ENCODE measurements at regions not wholly inside any gene's neighbourhood (a gene's known extent, or its start where the extent isn't known, plus 50 kb on each side); places are given as distances from the start of the nearest gene placed in this dataset.
"Not testable (repeated sequence)": the region's sequence is repeated elsewhere in the genome, so short reads cannot be mapped to it uniquely, and the experiment has no call there.

- TF ChIP-seq CTCF (IDR thresholded peaks at IDR 0.05; ENCODE audit: insufficient read depth, low read length, poor library complexity, severe bottlenecking) = no peak
- DNase-seq (ENCODE audit: extremely low read depth, insufficient read length) = no peak
- Histone ChIP-seq H3K36me3 (ENCODE audit: control insufficient read depth, insufficient read depth, low read length) (no peaks in the 10 kb centered on the region), H3K27me3 (replicated peaks; ENCODE audit: control insufficient read depth, insufficient read depth, low read length) (no peaks in the 10 kb centered on the region; the same call in 1 of the 2 replicates), H3K4me3 (replicated peaks; ENCODE audit: low read depth, low read length) (no peak overlapping the region)
These were observed 84.0 kb upstream of the BMAL1 start for GRCh38 chr11:13193613-13194012.

GRCh38 chr11:13197374-13197773, 80.2 kb upstream of the BMAL1 start:
- not testable (repeated sequence) for H3K27me3 ChIP-seq (replicated peaks; ENCODE audit: control insufficient read depth, insufficient read depth, low read length); H3K36me3 ChIP-seq (ENCODE audit: control insufficient read depth, insufficient read depth, low read length); H3K4me3 ChIP-seq (replicated peaks; ENCODE audit: low read depth, low read length); DNase-seq (ENCODE audit: extremely low read depth, insufficient read length)

GRCh38 chr11:13205486-13205885, 72.1 kb upstream of the BMAL1 start:
- Histone ChIP-seq H3K27me3 (replicated peaks; ENCODE audit: control insufficient read depth, insufficient read depth, low read length) (no peaks in the 10 kb centered on the region), H3K4me3 (replicated peaks; ENCODE audit: low read depth, low read length) (no peak overlapping the region), H3K36me3 (ENCODE audit: control insufficient read depth, insufficient read depth, low read length) (no peaks in the 10 kb centered on the region)
- DNase-seq (ENCODE audit: extremely low read depth, insufficient read length) = no peak
- TF ChIP-seq CTCF (IDR thresholded peaks at IDR 0.05; ENCODE audit: insufficient read depth, low read length, poor library complexity, severe bottlenecking) = no peak

GRCh38 chr11:13206086-13206640, 71.4 kb upstream of the BMAL1 start:
- H3K36me3 ChIP-seq (ENCODE audit: control insufficient read depth, insufficient read depth, low read length) = no peaks in the 10 kb centered on the region
- TF ChIP-seq CTCF (IDR thresholded peaks at IDR 0.05; ENCODE audit: insufficient read depth, low read length, poor library complexity, severe bottlenecking) = no peak
- DNase-seq (ENCODE audit: extremely low read depth, insufficient read length) = no peak
- H3K27me3 ChIP-seq (replicated peaks; ENCODE audit: control insufficient read depth, insufficient read depth, low read length) = no peaks in the 10 kb centered on the region
- H3K4me3 ChIP-seq (replicated peaks; ENCODE audit: low read depth, low read length) = no peak overlapping the region

- no peak for TF ChIP-seq CTCF (IDR thresholded peaks at IDR 0.05; ENCODE audit: insufficient read depth, low read length, poor library complexity, severe bottlenecking)
- Histone ChIP-seq H3K36me3 (ENCODE audit: control insufficient read depth, insufficient read depth, low read length) (no peaks in the 10 kb centered on the region), H3K4me3 (replicated peaks; ENCODE audit: low read depth, low read length) (no peak overlapping the region), H3K27me3 (replicated peaks; ENCODE audit: control insufficient read depth, insufficient read depth, low read length) (no peaks in the 10 kb centered on the region)
- DNase-seq (ENCODE audit: extremely low read depth, insufficient read length) = no peak
These were observed 70.3 kb upstream of the BMAL1 start for GRCh38 chr11:13207270-13207664.

- no peak for TF ChIP-seq CTCF (IDR thresholded peaks at IDR 0.05; ENCODE audit: insufficient read depth, low read length, poor library complexity, severe bottlenecking)
- no peak for DNase-seq (ENCODE audit: extremely low read depth, insufficient read length)
- Histone ChIP-seq H3K36me3 (ENCODE audit: control insufficient read depth, insufficient read depth, low read length) (no peaks in the 10 kb centered on the region), H3K27me3 (replicated peaks; ENCODE audit: control insufficient read depth, insufficient read depth, low read length) (no peaks in the 10 kb centered on the region; the same call in 1 of the 2 replicates), H3K4me3 (replicated peaks; ENCODE audit: low read depth, low read length) (no peak overlapping the region)
These were observed 69.7 kb upstream of the BMAL1 start for GRCh38 chr11:13207665-13208594.
